HCT116 (cell line): ENCODE measurements at regions not wholly inside any gene's neighbourhood (a gene's known extent, or its start where the extent isn't known, plus 50 kb on each side); places are given as distances from the start of the nearest gene placed in this dataset.

Experiments used
- ATAC-seq: fragments of 200-7000 bp; cut with Tn5 transposase; 2 replicates; pipeline ENCODE4 v1.9.1; 2020; ENCODE audit warnings: mild to moderate bottlenecking, moderate library complexity
- BruUV-seq: library from RNA; stranded (reverse); fragments of 400-500 nt; replicated peaks from 2 replicates; lab custom pipeline; 2021; lab: Mats Ljungman, UMichigan
- CTCF ChIA-PET: fragments of 300-600 bp; sonication (Branson Sonifier 250); formaldehyde crosslinking; loops from one replicate; lab custom pipeline; 2021; ENCODE audit warnings: antibody characterized with exemption; lab: Charles Lee
- POLR2A ChIA-PET: fragments of 300-600, 350-600 bp; sonication (Branson Sonifier 250); formaldehyde crosslinking; loops from one replicate; lab custom pipeline; 2021; ENCODE audit warnings: antibody characterized with exemption; lab: Charles Lee
- RAD21 ChIA-PET, 2 experiments: fragments of 300-600 bp; sonication (Branson Sonifier 250); formaldehyde crosslinking; loops; one replicate each; lab custom pipeline; 2023; ENCODE audit warnings: low total read pairs in 2 of 2; ENCODE audit not compliant: uncharacterized antibody in 2 of 2, unreplicated experiment in 2 of 2, low non-redundant PET in 1 of 2; lab: Charles Lee
- DNase-seq: peaks from one replicate; pipeline ENCODE4 v3.0.0-alpha.2; 2010; ENCODE audit warnings: low read depth, low spot score
- H2AFZ ChIP-seq: fragments of 200-600 bp; shearing (Covaris generic), sonication (generic); 2 replicates; pipeline ENCODE4 v1.6.1; 2017; ENCODE audit warnings: low read depth, mixed run types, mixed read lengths, antibody characterized with exemption, low read length; ENCODE audit not compliant: poor library complexity, severe bottlenecking
- H3K27ac ChIP-seq: 2 replicates; pipeline ENCODE4 v1.5.1; 2012; ENCODE audit warnings: low read depth, low read length
- H3K27me3 ChIP-seq: fragments of 200-600 bp; sonication (generic); 2 replicates; pipeline ENCODE4 v1.6.1; 2016; ENCODE audit warnings: mixed run types, low read length, mixed read lengths; ENCODE audit not compliant: insufficient read depth
- H3K36me3 ChIP-seq, 2 experiments: fragments of 200-500 bp in 1 of 2; fragments of 200-600 bp in 1 of 2; sonication (Bioruptor generic) in 1 of 2; sonication (generic) in 1 of 2; 2 replicates each; pipeline versions ENCODE4 v1.5.1 to v1.6.1; 2014 to 2016; ENCODE audit warnings: low read length in 2 of 2, inconsistent platforms in 1 of 2, mixed read lengths in 1 of 2, mixed run types in 1 of 2; ENCODE audit not compliant: insufficient read depth in 2 of 2, control insufficient read depth in 1 of 2
- H3K4me1 ChIP-seq, 2 experiments: fragments of 200-600 bp in 1 of 2; sonication (generic) in 1 of 2; 2 replicates each; pipeline versions ENCODE4 v1.5.1 to v1.6.1; 2012 to 2017; ENCODE audit warnings: low read length in 2 of 2, inconsistent platforms in 1 of 2, mild to moderate bottlenecking in 1 of 2, mixed read lengths in 1 of 2, mixed run types in 1 of 2, moderate library complexity in 1 of 2; ENCODE audit not compliant: insufficient read depth in 2 of 2, control insufficient read depth in 1 of 2
- H3K4me2 ChIP-seq: fragments of 200-600 bp; sonication (generic); 2 replicates; pipeline ENCODE4 v1.6.1; 2017; ENCODE audit warnings: mixed run types, low read length, mixed read lengths
- H3K4me3 ChIP-seq, 2 experiments: fragments of 200-600 bp in 1 of 2; sonication (generic) in 1 of 2; replicated peaks in 1 of 2; 2 replicates each; pipeline ENCODE4 v1.5.1; 2011 to 2016; ENCODE audit warnings: low read length in 2 of 2, control low read depth in 1 of 2, low read depth in 1 of 2, mild to moderate bottlenecking in 1 of 2, mixed read lengths in 1 of 2, mixed run types in 1 of 2
- H3K79me2 ChIP-seq: fragments of 200-600 bp; sonication (generic); 2 replicates; pipeline ENCODE4 v1.6.1; 2017; ENCODE audit warnings: mild to moderate bottlenecking, mixed run types, low read length, moderate library complexity, mixed read lengths; ENCODE audit not compliant: insufficient read depth
- H3K9ac ChIP-seq: fragments of 200-600 bp; sonication (generic); 2 replicates; pipeline ENCODE4 v1.6.1; 2016; ENCODE audit warnings: low read length, mixed read lengths
- H3K9me2 ChIP-seq: fragments of 200-600 bp; sonication (generic), shearing (Covaris generic); 2 replicates; pipeline ENCODE4 v1.6.1; 2017; ENCODE audit warnings: mixed run types, mild to moderate bottlenecking, moderate library complexity; ENCODE audit not compliant: insufficient read depth
- H3K9me3 ChIP-seq, 2 experiments: fragments of 200-500 bp in 1 of 2; fragments of 200-600 bp in 1 of 2; sonication (Bioruptor generic) in 1 of 2; sonication (generic) in 1 of 2; 2 replicates each; pipeline ENCODE4 v1.6.1; 2014 to 2017; ENCODE audit warnings: low read length in 2 of 2, mixed read lengths in 2 of 2, inconsistent platforms in 1 of 2, low read depth in 1 of 2, mild to moderate bottlenecking in 1 of 2, mixed run types in 1 of 2, moderate library complexity in 1 of 2; ENCODE audit not compliant: control insufficient read depth in 1 of 2, insufficient read depth in 1 of 2
- H4K20me1 ChIP-seq: fragments of 200-600 bp; sonication (generic), shearing (Covaris generic); 2 replicates; pipeline ENCODE4 v1.6.1; 2017; ENCODE audit warnings: mixed run types, mild to moderate bottlenecking, moderate library complexity; ENCODE audit not compliant: insufficient read depth
- CBX3 ChIP-seq: IDR thresholded peaks from 2 replicates; pipeline ENCODE4 v1.6.1; 2012; ENCODE audit warnings: low read depth
- CEBPB ChIP-seq: IDR thresholded peaks from 2 replicates; pipeline ENCODE4 v1.6.1; 2012; ENCODE audit warnings: low read depth
- CTCF ChIP-seq, 3 experiments: fragments of 200-600 bp in 1 of 3; sonication (generic) in 1 of 3; IDR thresholded peaks in 2 of 3; conservative IDR thresholded peaks in 1 of 3; 2 replicates each; pipeline ENCODE4 v1.5.1; 2012 to 2017; ENCODE audit warnings: low read depth in 2 of 3, low read length in 2 of 3, antibody characterized with exemption in 1 of 3, borderline replicate concordance in 1 of 3, control low read depth in 1 of 3, mild to moderate bottlenecking in 1 of 3, mixed read lengths in 1 of 3, mixed run types in 1 of 3, moderate library complexity in 1 of 3; ENCODE audit not compliant: insufficient read depth in 1 of 3
- EGR1 ChIP-seq: IDR thresholded peaks from 2 replicates; pipeline ENCODE4 v1.6.1; 2012; ENCODE audit warnings: low read depth
- ELF1 ChIP-seq: IDR thresholded peaks from 2 replicates; pipeline ENCODE4 v1.6.1; 2012; ENCODE audit warnings: low read depth, borderline replicate concordance
- EZH2 ChIP-seq: fragments of 200-600 bp; sonication (generic); IDR thresholded peaks from 2 replicates; pipeline ENCODE4 v1.6.1; 2017; ENCODE audit warnings: antibody characterized with exemption, mixed run types
- JUND ChIP-seq: IDR thresholded peaks from 2 replicates; pipeline ENCODE4 v1.6.1; 2012
- POLR2A ChIP-seq: IDR thresholded peaks from 2 replicates; pipeline ENCODE4 v1.7.0; 2011; ENCODE audit warnings: borderline replicate concordance; ENCODE audit not compliant: insufficient read depth, insufficient read length; ENCODE audit errors: extremely low read depth
- SP1 ChIP-seq: IDR thresholded peaks from 2 replicates; pipeline ENCODE4 v1.6.1; 2012; ENCODE audit warnings: low read depth
- SRF ChIP-seq: IDR thresholded peaks from 2 replicates; pipeline ENCODE4 v1.6.1; 2012; ENCODE audit warnings: low read depth
- TCF7L2 ChIP-seq: IDR thresholded peaks from 2 replicates; pipeline ENCODE4 v1.7.0; 2011; ENCODE audit warnings: borderline replicate concordance, inconsistent platforms; ENCODE audit not compliant: insufficient read depth, insufficient read length; ENCODE audit errors: extremely low read depth
- YY1 ChIP-seq: IDR thresholded peaks from 2 replicates; pipeline ENCODE4 v1.6.1; 2011; ENCODE audit warnings: low read length, low read depth, moderate library complexity, mild to moderate bottlenecking; ENCODE audit not compliant: insufficient replicate concordance; ENCODE audit errors: extremely low read depth
- ZFX ChIP-seq: fragments of 450-650 bp; IDR thresholded peaks from 2 replicates; pipeline ENCODE4 v1.6.1; 2017
- ZNF274 ChIP-seq: fragments of 200-500 bp; sonication (Bioruptor generic); IDR thresholded peaks from 2 replicates; pipeline ENCODE4 v1.6.1; 2014; ENCODE audit warnings: mild to moderate bottlenecking, low read depth, low read length, inconsistent platforms
- intact Hi-C: fragments of 100-400 bp; cut with micrococcal nuclease; formaldehyde crosslinking; loops from 2 replicates; pipeline ENCODE4 v1.10.0; 2022
- TF ChIP-seq, protein P1 (sequence below): IDR thresholded peaks from 2 replicates; pipeline ENCODE4 v1.6.1; 2012

- no peak for TF ChIP-seq EZH2
Observed at GRCh38 chr1:80170811-80171485, 1164.4 kb upstream of the ADGRL4 start (continued).

DNA sequence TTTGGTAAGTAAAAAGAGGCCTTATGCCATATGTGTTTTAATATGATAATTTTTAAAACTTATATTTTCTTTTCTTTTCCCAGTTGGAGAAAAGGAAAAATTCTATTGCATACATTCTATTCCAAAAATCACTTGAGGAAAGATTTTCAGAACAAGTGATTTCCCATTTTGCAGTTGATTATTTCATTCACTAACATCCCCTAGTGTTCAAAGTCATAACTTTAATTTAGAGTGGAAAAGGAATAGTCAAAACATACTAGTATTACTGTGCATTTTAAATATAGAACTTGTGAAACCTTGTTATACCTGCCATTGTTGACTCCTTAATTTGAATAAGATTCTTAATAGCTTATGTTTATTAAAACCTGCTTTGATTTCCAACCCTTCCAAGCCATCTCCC, 1157.6 kb upstream of the ADGRL4 start:
- ATAC-seq: no peak

GRCh38 chr1:80163686-80164085, 1157.2 kb upstream of the ADGRL4 start:
- Histone ChIP-seq H3K4me3 (no peak overlapping the region), H2AFZ (no peak overlapping the region), H3K4me2 (no peak overlapping the region), H3K9me2 (no peaks in the 10 kb centered on the region), H3K79me2 (no peaks in the 10 kb centered on the region), H3K27ac (no peak overlapping the region), H4K20me1 (no peaks in the 10 kb centered on the region), H3K27me3 (no peaks in the 10 kb centered on the region), H3K9ac (no peak overlapping the region), H3K4me1 (no peaks in the 10 kb centered on the region), H3K9me3 (no peaks in the 10 kb centered on the region), H3K36me3 (no peaks in the 10 kb centered on the region)
- ChIA-PET RAD21 (no interaction called here), CTCF (no interaction called here), POLR2A (no interaction called here)
- ATAC-seq (no peak), DNase-seq (no peak)
- no TSS peak for BruUV-seq
- intact Hi-C loops: no loop called here
- TF ChIP-seq, protein P1, sequence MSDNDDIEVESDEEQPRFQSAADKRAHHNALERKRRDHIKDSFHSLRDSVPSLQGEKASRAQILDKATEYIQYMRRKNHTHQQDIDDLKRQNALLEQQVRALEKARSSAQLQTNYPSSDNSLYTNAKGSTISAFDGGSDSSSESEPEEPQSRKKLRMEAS: no peak
- TF ChIP-seq CTCF (IDR thresholded peaks at IDR 0.05 in 2 of 3, conservative IDR thresholded peaks at IDR 0.05 in 1 of 3; ENCODE audit: borderline replicate concordance in 1 of 3, insufficient read depth in 1 of 3, low read depth in 2 of 3, low read length in 2 of 3): no peak
- TF ChIP-seq SP1: no peak
- no peak for TF ChIP-seq POLR2A
- TF ChIP-seq YY1: no peak
- TF ChIP-seq ZFX: no peak
- TF ChIP-seq CBX3: no peak
- TF ChIP-seq CEBPB: no peak
- TF ChIP-seq JUND: no peak
- TF ChIP-seq ZNF274: no peak
- no peak for TF ChIP-seq EGR1
- no peak for TF ChIP-seq ELF1
- TF ChIP-seq SRF: no peak

More for the DNA sequence above, 1157.6 kb upstream of the ADGRL4 start:
- Histone ChIP-seq H4K20me1 (no peaks in the 10 kb centered on the region), H3K4me1 (no peaks in the 10 kb centered on the region), H3K4me2 (no peak overlapping the region), H3K36me3 (no peaks in the 10 kb centered on the region), H3K9me3 (no peaks in the 10 kb centered on the region), H3K9ac (no peak overlapping the region), H2AFZ (no peak overlapping the region), H3K79me2 (no peaks in the 10 kb centered on the region), H3K9me2 (no peaks in the 10 kb centered on the region), H3K27ac (no peak overlapping the region), H3K4me3 (no peak overlapping the region), H3K27me3 (no peaks in the 10 kb centered on the region)
- DNase-seq: no peak
- no TSS peak for BruUV-seq
- intact Hi-C loops: no loop called here
- TF ChIP-seq TCF7L2 (no peak), EGR1 (no peak), YY1 (no peak), EZH2 (no peak)
- TF ChIP-seq, protein P1: no peak
- ChIA-PET POLR2A (no interaction called here), RAD21 (no interaction called here), CTCF (no interaction called here)
